ENCODE measurements at regions not wholly inside any gene's neighbourhood (a gene's known extent, or its start where the extent isn't known, plus 50 kb on each side); places are given as distances from the start of the nearest gene placed in this dataset.

DNA sequence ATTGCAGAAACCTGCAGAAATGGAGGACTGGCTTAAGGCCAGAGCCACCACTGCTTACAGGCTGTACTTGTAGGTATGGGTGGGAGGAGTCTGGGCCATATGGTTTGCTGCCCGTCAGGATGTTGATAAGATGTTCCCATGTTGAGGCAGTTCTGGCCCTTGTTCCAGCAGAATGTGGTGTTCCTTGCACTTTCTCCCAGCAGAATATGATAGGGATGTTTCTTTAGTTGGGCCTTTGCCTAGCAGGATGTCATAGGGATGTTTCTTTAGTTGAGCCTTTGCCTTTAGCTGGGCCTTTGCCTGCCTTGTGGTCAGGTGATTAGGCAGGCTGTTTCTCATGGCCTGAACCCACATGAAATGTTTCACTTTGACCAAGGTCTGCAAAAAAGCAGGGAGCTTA lies 139.1 kb upstream of the PAQR3 start:
- no peak for DNase-seq

DNA sequence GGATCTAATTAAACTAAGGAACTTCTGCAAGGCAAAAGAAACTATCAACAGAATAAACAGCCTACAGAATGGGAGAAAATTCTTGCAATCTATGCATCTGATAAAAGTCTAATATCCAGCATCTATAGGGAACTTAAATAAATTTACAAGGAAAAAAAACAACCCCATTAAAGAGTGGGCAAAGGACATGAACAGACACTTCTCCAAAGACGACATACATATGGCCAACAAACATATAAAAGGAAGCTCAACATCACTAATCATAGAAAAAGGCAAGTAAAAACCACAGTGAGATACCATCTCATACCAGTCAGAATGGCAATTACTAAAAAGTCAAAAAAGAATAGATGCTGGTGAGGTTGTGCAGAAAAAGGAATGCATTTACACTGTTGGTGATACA lies 134.8 kb upstream of the PAQR3 start:
- DNase-seq = no peak

DNA sequence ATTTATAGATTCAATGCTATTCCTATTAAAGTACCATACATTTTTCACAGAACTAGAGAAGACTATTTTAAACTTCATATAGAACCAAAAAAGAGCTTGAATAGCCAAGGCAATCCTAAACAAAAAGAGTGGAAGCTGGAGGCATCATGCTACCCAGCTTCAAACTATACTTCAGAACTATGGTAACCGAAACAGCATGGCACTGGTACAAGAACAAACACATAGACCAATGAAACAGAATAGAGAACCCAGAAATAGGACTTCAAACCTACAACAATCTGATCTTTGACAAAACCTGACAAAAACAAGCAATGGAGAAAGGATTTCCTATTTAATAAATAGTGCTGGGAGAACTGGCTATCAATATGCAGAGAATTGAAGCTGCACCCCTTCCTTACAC lies 134.2 kb upstream of the PAQR3 start:
- DNase-seq = no peak

DNA sequence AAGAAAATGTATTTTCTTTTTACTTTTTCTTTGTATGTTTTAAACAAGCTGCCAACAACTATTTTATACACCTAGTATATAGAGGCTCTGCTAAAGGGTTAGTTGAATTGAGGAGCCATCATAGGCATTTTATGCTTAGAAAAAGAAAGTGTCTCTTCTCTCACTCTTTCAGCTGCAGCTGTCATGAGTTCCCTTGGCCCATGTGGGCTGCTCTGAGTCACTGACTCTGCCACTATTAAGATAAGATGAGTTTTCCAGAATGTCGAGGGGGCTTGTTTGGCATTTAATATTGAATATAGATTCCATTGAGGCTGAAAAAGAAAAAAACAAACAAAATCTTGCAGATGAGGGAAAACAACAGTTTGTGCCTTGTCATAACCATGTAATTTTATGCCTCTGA lies 126.0 kb upstream of the PAQR3 start:
- no peak for DNase-seq

DNA sequence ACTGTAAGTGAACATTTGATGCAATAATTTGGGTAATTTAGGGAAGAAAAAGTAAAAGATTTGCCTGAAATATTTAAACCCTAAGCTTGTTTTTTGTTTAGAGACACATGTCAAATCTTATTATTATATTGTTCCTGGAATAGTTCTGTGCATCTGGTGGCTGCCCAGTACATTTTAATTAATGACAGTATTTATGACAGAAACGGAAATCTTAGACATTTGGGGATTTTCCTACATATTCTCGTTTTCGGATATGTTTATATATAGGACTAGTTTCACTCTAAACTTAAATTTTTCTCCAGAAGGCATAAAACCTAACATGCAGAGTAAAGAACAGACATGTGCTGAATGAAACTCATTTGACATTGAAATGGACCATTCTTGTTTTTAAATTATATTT lies 125.6 kb upstream of the PAQR3 start:
- DNase-seq = no peak

DNA sequence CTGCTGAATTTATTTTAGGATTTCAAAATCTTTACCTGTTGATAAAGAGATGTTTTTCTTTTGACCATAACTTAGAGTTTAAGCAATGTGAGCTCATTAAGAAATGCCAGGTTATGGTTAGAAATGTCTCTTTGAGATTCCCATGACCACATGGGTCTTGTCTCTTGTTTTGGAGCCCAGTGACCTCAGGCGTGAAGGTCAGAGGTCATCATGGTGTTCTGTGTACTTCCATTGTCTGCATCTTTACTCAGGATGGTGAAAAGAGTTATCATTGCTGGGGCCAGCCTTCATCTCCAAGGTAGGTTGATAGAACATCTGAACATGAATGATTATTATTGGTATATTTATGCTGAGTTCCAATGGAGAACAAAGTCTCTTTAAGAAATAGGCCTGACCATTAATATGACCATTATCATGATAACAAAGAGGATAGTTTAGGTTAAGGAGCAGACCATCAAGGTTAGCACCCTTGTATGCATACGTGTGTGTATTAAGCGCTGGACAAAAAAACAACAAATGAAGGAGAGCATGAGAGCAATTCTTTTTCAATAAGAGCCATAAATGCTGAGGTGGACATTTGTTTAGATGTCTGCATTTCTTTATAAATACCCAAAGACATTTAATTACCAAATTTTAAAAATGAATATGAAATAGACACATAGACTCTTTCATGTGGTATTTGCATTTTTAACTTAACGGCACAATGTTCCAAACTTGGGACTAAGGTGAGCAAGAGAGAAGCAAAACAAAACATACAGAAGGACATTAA lies 120.6 kb upstream of the PAQR3 start:
- DNase-seq = no peak

DNA sequence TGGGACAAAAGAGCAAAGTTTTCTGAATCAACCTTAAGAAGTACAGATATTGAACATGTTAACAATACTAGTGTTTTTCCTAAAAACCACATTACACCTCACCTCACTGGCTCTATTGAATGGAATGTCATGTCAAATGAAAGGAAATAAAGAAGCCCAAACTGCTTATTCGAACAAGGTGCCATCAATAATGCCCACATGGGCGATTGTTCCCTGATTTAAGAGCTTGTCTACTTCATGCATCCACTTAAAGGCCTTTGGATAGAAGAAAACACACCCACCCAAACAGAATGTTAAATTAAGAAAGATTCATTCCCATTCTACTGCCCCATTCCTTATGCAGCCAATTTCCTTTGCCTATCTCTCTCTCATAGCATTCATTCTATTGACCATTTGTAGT lies 118.5 kb upstream of the PAQR3 start:
- DNase-seq = no peak

DNA sequence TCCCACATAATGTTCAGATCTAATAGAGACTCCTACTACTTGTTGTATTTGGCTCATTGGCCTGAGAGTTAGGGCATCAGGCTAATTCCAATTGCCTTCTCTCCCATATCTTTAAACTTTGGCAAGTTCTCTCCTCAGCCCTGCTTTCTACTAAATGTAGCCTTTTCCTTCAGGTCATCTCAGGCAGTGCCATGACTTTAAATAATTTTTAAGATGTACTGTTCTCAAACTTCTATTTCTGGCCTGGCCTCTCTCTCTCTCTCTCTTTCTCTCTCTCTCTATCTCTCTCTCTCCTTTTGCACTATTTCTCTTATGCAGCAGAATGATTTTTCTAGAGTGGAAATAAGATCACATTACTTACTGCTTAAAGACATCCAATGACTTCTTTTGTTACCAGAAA lies 114.5 kb upstream of the PAQR3 start:
- DNase-seq = no peak

DNA sequence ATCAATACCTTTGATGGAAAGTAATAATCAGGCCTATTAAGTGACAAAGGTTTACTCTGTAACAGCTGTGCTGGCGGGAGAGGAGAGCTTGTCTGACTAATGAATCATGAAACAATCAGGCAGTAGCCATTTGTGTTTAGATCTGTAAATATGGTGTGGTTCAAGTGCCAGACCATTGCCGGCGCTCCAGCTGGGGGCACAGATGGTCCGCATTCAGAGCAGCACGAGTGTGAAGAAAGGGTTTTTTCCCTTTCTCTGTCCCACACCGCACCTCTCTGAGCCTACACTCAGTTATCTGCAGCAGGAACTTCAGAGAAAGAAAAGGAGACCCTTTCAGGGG lies 111.3 kb upstream of the PAQR3 start:
- peak in 1 of 2 experiments; percentile 90 for DNase-seq

DNA sequence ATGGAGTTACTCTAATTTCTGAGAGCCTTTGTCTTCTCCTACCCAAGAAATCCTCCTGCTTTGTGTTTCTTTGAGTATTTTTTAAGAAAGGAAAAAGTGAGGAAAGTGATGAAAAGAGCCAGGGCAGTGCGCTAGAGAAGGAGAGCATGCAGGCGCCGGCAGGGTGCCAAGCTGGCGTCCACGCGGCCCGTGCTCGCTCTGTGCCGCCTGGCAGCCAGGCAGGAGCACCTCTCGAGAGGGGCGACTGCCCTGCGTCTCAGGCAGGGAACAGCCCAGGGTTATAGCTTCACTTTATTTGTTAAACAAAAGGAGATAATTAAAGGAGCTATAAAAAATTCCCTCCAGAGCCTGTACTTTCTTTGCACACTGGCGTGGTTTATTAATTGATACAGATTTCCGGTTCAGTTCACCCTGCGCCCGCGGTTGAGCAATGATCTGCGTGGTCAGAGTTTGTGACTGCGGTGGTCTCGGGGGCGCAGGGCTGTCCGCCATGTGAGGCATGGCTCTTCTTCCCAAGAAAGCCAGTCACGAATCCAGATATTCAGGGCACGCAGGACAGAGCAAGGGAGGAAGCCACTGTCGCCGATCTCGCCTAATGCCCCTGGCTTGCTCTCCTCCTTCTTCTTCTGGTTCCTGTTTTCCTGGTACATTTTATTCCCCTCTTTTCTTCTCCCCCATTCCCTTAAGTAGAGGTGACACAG lies 110.8 kb upstream of the PAQR3 start:
- peak; percentile 7 to 67 for DNase-seq

DNA sequence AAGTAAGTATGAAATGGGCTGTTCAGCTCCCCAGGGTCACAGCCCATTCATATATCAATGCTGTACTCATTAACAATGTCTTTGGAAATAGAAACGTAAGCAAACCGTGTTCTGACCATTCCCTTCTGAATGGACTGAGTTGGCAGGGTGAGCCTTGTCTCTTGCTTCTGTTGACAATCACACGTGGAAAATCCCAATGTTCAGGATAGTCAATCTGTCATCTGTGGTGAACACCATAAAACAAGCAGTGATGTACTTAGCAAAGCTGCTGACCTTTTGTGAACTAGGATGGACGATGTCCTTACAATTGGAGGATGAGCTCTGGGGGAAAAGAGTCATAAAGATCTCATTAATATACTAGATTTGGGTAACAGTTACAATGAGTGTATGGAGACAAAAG lies 109.6 kb upstream of the PAQR3 start:
- DNase-seq = no peak

DNA sequence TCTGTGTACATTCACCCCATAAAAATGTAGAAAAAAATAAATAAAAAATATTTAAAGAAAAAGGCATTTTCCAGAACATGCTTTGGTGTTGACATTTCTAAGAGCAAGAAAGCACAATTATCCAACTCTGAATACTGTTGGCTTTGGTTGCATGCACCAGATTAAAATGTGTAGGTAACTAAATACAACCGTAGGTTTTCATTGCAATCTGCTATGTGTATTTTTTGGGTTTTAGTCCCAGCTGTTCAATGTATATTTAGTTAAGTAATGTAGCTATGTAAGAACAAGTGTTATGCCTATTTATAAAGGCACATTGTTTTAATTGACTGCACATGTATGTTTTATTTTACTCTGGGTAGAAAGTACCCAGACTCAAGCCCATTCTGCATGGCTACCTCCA lies 108.1 kb upstream of the PAQR3 start:
- DNase-seq = no peak

DNA sequence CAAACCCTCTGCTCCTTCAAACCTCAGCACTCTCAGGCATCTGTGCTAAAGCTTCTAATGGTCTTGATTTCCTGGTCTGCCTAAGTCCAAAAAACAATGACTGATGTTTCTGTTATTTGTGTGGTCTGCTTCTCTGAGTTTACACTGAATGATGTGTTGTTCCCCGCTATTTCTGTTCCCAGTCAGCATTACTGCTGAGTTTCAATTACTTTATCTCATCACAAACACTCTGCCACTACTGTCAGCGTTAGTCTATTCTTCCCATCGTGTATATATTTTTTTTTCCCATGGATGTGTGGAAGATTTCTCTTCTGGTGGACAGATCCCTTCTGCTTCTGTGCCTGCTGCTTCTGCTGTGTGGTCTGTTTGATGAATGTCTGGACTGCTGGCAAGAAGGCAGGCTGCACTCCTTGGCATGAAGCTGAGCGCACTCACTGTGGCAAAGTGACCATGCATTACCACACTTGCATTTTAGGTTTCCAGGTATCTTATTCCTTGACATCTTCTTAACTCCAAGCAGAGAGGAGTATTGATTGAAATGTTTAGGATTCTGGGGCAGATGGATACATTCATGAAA lies 106.9 kb upstream of the PAQR3 start:
- no peak for DNase-seq

DNA sequence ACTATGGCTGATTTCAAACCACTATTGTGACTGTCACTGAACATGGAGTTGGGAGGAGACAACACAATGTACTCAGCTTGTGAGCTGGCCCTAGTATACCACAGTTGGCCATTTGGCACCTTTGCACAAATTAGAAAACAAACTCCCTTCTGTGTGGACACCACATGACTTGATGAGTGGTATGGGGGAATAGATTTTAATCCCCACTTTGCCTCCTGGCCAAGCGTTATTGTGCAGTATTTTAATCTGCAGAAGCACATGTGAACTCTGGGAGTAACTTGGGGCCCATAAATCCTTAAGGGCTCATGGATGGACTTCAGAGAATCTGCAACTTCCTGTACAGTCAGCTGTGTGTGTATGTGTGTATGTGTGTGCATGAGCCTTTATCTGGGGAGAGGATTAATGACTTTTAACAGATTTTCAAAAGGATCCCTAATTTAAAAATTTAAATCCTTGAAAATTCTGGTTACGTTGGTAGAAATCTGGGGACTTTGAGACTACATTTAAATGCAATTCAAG lies 105.0 kb upstream of the PAQR3 start:
- DNase-seq = no peak

DNA sequence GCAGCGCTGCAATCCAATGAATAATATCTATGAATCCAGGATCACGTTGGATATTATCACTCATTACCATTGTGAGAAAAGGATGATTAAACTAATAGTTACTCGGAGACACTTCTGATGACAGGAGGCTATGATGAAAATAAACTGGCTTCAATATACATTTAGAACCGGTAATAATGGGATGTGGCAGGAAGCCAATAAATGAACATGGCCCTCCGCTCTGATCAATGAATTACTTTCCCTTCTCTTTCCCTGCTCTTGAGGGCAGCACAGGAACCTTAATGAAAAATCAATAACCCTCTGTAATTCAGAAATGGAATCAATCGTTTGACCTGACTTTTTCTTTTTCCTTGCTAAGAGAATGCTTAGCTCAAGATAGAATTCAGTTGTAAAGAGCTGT lies 103.9 kb upstream of the PAQR3 start:
- no peak for DNase-seq

DNA sequence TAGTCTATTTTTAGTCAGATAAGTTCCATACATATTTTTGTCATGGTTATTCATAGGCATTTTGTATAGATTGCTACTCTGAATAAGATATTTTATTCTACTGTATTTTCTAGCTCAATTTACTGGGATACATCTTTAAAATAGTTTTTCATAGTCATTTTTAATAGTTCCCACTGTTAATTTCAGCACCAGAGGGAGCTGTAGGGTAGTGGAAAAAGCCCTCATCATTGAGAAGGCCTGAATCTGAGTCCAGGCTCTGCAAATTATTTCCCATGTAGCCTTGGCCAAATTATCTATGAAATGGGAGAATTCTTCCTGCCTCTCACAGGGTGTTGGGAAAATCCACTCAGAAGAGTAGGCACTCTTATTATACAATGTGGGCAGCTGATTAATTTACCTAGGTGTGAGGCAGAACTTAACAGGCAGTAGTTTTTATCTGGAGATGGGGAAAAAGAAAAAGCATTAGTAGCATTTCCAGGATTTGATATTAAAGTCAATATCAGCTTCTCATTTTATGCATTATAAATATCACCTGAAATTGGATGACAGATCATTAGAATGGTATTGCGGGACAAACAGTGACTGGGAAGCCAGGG lies 102.9 kb upstream of the PAQR3 start:
- peak in 1 of 2 experiments; percentile 2 for DNase-seq

DNA sequence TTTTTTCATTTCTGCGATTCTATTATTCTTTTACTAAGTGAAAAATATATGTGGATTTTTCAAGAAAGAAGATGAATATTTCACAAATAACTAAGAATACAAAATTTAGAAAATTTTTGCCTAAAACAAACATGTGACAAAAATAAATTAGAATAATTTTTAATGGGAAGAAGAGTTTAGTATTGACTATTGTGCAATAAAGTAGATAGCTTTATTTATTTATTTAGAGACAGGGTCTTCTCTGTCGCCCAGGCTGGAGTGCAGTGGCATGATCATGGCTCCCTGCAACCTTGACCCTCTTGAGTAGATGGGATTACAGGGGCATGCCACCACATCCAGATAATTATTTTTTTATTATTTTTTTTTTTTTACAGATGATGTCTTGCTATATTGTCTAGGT lies 95.3 kb upstream of the PAQR3 start:
- no peak for DNase-seq

DNA sequence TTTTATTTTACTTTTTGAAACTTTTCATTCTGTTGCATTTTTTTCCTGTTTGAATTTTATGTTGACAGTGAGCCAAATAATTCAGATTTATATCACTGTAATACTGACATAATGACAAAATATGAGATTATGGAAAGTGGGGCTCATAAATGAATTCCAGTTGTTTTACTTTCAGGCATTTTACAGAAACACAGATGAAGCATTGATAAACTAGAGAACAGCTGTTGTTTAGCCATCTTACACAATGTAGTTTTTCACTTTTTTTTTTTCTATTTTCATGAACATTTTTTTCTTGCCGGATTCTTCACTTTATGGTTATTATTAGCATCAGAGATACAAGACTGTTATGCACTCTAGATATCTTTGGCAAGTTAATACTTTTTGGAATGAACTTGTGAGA lies 91.7 kb upstream of the PAQR3 start:
- DNase-seq = no peak

DNA sequence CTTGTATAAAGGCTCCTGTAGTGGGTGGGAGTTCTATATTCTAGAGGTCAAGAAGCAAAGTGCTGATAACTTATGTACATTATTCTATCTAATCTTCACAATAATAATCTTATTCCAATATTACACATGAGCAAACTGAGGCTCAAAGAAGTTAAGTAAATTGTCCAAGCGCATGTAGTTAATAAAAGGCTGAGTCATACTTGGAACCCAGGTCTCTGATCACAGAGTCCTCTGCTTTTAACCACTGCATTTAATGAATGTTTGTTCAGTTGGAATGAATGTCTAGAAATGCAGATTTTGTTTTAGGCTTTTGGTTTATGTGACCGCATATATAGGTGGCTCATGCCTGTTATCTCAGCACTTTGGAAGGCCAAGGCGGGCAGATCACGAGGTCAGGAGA lies 88.4 kb upstream of the PAQR3 start:
- no peak for DNase-seq

DNA sequence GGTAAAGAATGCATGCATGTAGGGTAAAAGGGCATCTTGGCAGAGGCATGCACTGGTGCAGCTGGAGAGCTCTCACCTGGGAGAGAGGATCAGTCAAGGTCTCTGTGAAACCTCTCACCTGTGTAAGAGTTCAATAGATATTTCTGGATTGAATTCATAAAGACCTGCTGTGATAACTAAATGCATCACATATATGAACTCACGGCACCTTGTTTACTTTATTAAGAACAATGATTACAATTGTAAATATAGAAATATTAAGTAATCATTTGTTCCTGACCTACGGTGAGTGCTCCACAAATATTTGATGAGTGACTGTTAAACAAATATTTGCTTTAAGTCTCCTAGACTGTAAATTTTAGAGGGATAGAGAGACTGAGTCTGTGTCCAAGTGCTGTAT lies 85.9 kb upstream of the PAQR3 start:
- DNase-seq = no peak

DNA sequence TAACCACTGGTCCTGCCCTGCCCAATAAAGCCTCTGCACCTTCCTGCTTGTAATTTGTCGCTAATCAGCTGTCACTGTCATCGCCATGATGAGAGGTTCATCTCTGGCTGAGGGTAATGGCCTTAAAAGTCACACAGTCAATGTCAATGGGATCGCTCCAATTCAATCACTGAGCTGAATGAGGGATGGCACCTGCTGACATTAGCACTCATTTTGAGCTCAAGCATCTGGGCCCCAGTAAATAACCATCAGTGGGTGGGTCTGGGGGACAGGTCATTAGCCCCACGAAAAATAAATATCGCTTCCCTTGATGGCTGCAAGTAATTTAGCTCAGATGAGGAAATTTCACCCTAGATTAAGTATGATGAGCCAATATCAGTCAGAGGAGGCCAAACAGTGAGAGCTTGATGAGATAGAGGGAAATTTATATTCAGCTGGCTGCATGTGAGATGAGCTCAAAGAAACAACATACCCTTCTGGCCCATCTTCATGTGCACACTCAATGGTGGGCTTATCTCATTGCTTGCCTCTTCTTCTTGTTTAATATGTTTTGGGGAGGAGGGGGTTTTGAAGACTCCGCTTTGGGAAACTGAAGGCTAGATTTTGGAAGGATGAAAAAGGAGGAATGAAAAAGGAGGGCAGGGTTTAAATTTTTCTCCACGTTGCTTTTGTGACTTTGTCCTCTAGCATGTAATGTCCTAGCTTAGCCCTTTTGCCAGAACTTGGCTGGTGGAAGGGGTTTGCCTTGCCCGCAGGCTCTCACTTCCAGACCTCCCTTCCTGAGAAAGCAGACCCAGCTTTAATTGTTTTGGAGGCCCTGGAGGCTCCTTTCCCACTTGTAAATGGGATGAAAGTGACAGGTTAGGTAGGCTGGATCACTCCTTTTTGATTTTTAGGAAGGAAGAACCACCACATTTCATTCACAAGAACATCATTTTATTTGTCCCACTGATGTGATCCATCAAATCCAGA lies 84.8 kb upstream of the PAQR3 start:
- DNase-seq = no peak

DNA sequence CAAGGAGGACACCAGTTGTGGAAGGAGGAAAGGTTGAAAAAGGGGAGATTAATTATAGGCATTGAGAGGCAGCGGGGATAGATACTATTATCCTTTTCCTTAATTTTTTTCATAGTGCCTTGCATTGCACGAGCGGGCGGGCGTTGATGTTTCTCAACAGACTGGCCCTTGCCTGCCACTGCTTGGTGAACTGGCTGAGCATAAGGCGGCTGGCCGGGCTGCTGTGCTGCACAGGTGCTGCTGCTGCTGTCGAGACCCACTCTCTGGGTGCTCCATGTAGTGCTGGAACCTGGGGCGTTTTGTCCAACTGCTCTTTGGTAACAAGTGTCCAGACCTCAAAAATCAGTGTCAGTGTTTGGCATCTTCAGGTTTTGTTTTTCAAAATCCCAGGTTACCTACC lies 83.3 kb upstream of the PAQR3 start:
- DNase-seq = no peak

DNA sequence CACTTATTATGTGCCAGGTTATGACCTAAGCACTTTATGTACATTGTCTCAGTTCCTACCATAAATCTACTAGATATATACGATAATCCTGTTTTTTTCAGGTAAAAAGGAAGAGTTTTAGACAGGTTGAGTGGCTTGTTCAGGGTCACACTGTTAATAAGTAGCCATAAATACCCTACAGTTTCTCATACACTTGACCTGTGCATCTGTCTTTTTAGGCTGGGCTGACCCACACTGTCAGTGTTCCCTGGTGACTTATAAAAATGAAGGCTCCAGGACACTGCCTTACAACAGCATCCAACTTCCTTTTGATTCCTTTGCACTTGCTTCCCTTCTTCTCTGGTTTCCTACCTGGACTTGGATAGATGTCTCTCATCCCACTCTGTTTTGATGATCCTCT lies 78.2 kb upstream of the PAQR3 start:
- DNase-seq = no peak

Measured in cerebellar nuclear complex (tissue), 1 donor.